ENCODE measurements at regions not wholly inside any gene's neighbourhood (a gene's known extent, or its start where the extent isn't known, plus 50 kb on each side); places are given as distances from the start of the nearest gene placed in this dataset.

DNA sequence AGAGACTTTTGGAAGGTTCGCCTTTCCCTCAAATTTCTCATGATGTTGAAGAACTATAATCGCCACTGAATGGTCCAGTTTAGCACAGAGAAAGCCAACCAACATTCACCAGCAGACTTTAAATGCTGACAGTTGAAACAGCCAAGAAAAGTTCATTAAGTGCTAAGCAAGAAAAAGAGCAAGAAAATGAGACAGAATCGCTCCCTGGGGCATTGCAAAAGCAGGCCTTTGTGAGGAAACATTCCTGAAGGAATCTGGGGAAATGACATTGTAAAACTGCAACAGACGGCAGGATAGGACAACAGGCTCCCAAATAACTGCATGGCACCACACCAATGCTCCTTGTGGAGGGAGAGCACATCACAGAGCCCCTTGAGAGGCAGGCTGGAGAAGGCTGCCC, 269.3 kb upstream of the ID2 start:
- H3K4me3 ChIP-seq (ENCODE audit: low read depth, low read length), result no peak overlapping the region
- TF ChIP-seq, protein P1, sequence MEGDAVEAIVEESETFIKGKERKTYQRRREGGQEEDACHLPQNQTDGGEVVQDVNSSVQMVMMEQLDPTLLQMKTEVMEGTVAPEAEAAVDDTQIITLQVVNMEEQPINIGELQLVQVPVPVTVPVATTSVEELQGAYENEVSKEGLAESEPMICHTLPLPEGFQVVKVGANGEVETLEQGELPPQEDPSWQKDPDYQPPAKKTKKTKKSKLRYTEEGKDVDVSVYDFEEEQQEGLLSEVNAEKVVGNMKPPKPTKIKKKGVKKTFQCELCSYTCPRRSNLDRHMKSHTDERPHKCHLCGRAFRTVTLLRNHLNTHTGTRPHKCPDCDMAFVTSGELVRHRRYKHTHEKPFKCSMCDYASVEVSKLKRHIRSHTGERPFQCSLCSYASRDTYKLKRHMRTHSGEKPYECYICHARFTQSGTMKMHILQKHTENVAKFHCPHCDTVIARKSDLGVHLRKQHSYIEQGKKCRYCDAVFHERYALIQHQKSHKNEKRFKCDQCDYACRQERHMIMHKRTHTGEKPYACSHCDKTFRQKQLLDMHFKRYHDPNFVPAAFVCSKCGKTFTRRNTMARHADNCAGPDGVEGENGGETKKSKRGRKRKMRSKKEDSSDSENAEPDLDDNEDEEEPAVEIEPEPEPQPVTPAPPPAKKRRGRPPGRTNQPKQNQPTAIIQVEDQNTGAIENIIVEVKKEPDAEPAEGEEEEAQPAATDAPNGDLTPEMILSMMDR (IDR thresholded peaks at IDR 0.05; ENCODE audit: low read depth, low read length), result no peak
- TF ChIP-seq, protein P2, sequence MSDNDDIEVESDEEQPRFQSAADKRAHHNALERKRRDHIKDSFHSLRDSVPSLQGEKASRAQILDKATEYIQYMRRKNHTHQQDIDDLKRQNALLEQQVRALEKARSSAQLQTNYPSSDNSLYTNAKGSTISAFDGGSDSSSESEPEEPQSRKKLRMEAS (IDR thresholded peaks at IDR 0.05; ENCODE audit: low read depth, low read length), result no peak
- TF ChIP-seq POLR2A (IDR thresholded peaks at IDR 0.05; ENCODE audit: extremely low read depth, insufficient read length) (no peak), MYC (IDR thresholded peaks at IDR 0.05; ENCODE audit: low read depth, low read length) (no peak)

GRCh38 chr2:8413589-8414135, 268.2 kb upstream of the ID2 start:
- TF ChIP-seq, protein P1 (IDR thresholded peaks at IDR 0.05; ENCODE audit: low read depth, low read length), result no peak
- TF ChIP-seq, protein P2 (IDR thresholded peaks at IDR 0.05; ENCODE audit: low read depth, low read length), result no peak
- TF ChIP-seq POLR2A (IDR thresholded peaks at IDR 0.05; ENCODE audit: extremely low read depth, insufficient read length) (no peak), MYC (IDR thresholded peaks at IDR 0.05; ENCODE audit: low read depth, low read length) (no peak)
- DNase-seq (ENCODE audit: low read depth), result peak; percentile 86
- H3K4me3 ChIP-seq (ENCODE audit: low read depth, low read length), result no peak overlapping the region

More for the DNA sequence above, 269.3 kb upstream of the ID2 start:
- no peak for DNase-seq (ENCODE audit: low read depth)

GRCh38 chr2:8414946-8415879, 266.6 kb upstream of the ID2 start:
- TF ChIP-seq, protein P2 (IDR thresholded peaks at IDR 0.05; ENCODE audit: low read depth, low read length), result no peak
- no peak for TF ChIP-seq POLR2A (IDR thresholded peaks at IDR 0.05; ENCODE audit: extremely low read depth, insufficient read length)
- TF ChIP-seq, protein P1 (IDR thresholded peaks at IDR 0.05; ENCODE audit: low read depth, low read length), result no peak
- TF ChIP-seq MYC (IDR thresholded peaks at IDR 0.05; ENCODE audit: low read depth, low read length), result no peak

GRCh38 chr2:8416001-8416571, 265.8 kb upstream of the ID2 start:
- H3K4me3 ChIP-seq (ENCODE audit: low read depth, low read length), result no peak overlapping the region
- TF ChIP-seq, protein P2 (IDR thresholded peaks at IDR 0.05; ENCODE audit: low read depth, low read length), result no peak
- TF ChIP-seq, protein P1 (IDR thresholded peaks at IDR 0.05; ENCODE audit: low read depth, low read length), result no peak
- TF ChIP-seq POLR2A (IDR thresholded peaks at IDR 0.05; ENCODE audit: extremely low read depth, insufficient read length) (no peak), MYC (IDR thresholded peaks at IDR 0.05; ENCODE audit: low read depth, low read length) (no peak)
- no peak for DNase-seq (ENCODE audit: low read depth)

More at GRCh38 chr2:8414946-8415879, 266.6 kb upstream of the ID2 start:
- no peak overlapping the region for H3K4me3 ChIP-seq (ENCODE audit: low read depth, low read length)
- peak; percentile 45 for DNase-seq (ENCODE audit: low read depth)

DNA sequence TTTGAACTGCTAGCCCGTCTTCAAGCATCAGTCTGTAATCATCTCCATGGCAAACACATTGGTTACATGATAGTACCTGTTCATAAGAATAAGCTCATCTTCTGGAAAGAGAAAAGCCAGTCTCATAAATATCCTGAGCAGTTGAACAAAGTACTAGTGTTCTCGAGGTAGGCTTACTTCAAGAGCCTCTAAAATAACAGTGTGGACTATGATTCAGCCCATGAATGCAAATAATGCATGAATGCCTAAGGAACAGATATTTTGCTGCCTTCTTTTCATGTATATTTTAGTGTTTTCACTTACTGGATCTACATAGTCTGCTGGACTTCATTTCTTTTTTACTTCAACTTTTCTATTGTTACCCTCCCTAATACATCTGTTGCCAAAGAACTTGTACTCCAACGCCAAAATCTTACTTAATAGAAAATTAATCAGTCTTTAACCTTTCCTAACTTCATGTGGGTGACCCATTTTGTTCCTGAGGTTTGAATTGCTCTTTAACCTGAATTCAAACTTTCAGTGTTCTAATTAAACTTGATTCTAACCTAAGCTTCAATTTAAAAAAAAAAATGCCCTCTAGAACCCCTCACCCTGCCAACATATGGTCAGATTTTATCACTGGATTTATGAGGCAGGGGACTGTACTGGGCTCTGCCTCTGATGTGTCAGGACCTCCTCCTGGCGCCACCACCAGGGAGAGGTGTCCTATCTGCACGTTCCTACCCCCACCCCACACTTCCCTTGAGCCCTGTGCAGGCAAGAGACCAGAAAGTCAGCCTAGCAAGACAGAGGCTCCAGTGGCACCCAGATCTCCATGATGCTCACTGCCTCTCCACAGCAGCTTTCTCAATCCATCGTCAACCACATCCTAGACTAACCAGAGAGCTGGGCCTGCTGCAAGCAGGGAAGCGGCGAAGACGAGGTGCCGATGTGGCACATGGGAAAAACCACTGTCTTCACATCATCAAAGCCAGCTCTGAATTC, 264.7 kb upstream of the ID2 start:
- TF ChIP-seq POLR2A (IDR thresholded peaks at IDR 0.05; ENCODE audit: extremely low read depth, insufficient read length) (no peak), MYC (IDR thresholded peaks at IDR 0.05; ENCODE audit: low read depth, low read length) (no peak)
- TF ChIP-seq, protein P1 (IDR thresholded peaks at IDR 0.05; ENCODE audit: low read depth, low read length), result no peak
- TF ChIP-seq, protein P2 (IDR thresholded peaks at IDR 0.05; ENCODE audit: low read depth, low read length), result no peak
- no peak for DNase-seq (ENCODE audit: low read depth)
- H3K4me3 ChIP-seq (ENCODE audit: low read depth, low read length), result no peak overlapping the region

Data from NB4 (cell line).